Liver (tissue), 8 donors: ENCODE measurements at regions not wholly inside any gene's neighbourhood (a gene's known extent, or its start where the extent isn't known, plus 50 kb on each side); places are given as distances from the start of the nearest gene placed in this dataset.

Experiments
- DNase-seq: peaks from one replicate; pipeline ENCODE4 v3.0.0-alpha.2; 2017; ENCODE audit warnings: low spot score
- H3K27ac ChIP-seq, 2 donors: one replicate each; pipeline ENCODE4 v1.7.0; 2013; ENCODE audit warnings: inconsistent platforms in 2 of 2, low read length in 2 of 2, control low read depth in 1 of 2, low read depth in 1 of 2, mild to moderate bottlenecking in 1 of 2
- H3K27me3 ChIP-seq, 4 donors: one replicate each; pipeline versions ENCODE4 v1.6.1 to v1.7.0; 2013; ENCODE audit warnings: low read length in 3 of 4, inconsistent platforms in 1 of 4, mild to moderate bottlenecking in 1 of 4, moderate library complexity in 1 of 4; ENCODE audit not compliant: control insufficient read depth in 4 of 4, insufficient read depth in 4 of 4
- H3K36me3 ChIP-seq, 4 donors: one replicate each; pipeline versions ENCODE4 v1.6.1 to v1.7.0; 2013; ENCODE audit warnings: low read length in 3 of 4, mild to moderate bottlenecking in 3 of 4, low read depth in 1 of 4, moderate library complexity in 1 of 4; ENCODE audit not compliant: control insufficient read depth in 4 of 4, insufficient read depth in 3 of 4
- H3K4me1 ChIP-seq, 4 donors: one replicate each; pipeline versions ENCODE4 v1.6.1 to v1.7.0; 2013; ENCODE audit warnings: low read length in 3 of 4, mild to moderate bottlenecking in 3 of 4, moderate library complexity in 1 of 4; ENCODE audit not compliant: control insufficient read depth in 4 of 4, insufficient read depth in 4 of 4
- H3K4me3 ChIP-seq, 3 donors: one replicate each; pipeline versions ENCODE4 v1.6.1 to v1.7.0; 2013; ENCODE audit warnings: low read length in 3 of 3, control low read depth in 1 of 3, low read depth in 1 of 3, mild to moderate bottlenecking in 1 of 3
- H3K9ac ChIP-seq, 2 donors: one replicate each; pipeline ENCODE4 v1.7.0; 2013; ENCODE audit warnings: low read length in 2 of 2, mild to moderate bottlenecking in 2 of 2, moderate library complexity in 2 of 2, control low read depth in 1 of 2, low read depth in 1 of 2
- H3K9me3 ChIP-seq, 4 donors: one replicate each; pipeline versions ENCODE4 v1.6.1 to v1.7.0; 2013; ENCODE audit warnings: low read length in 3 of 4; ENCODE audit not compliant: control insufficient read depth in 4 of 4
- ATF3 ChIP-seq: IDR thresholded peaks from 2 replicates; pipeline ENCODE4 v1.6.1; 2016; ENCODE audit warnings: antibody characterized with exemption
- CTCF ChIP-seq: fragments of 150-350 bp; IDR thresholded peaks from 2 replicates; pipeline ENCODE4 v1.5.1; 2017; ENCODE audit warnings: improper control_type of control experiment, low read depth, low read length; ENCODE audit not compliant: missing input control
- FOXA1 ChIP-seq: IDR thresholded peaks from 2 replicates; pipeline ENCODE4 v1.6.1; 2016; ENCODE audit warnings: antibody characterized with exemption
- HNF4G ChIP-seq: IDR thresholded peaks from 2 replicates; pipeline ENCODE4 v1.6.1; 2016; ENCODE audit warnings: antibody characterized with exemption
- JUND ChIP-seq, 2 donors: IDR thresholded peaks; 2 replicates each; pipeline ENCODE4 v1.6.1; 2016; ENCODE audit warnings: antibody characterized with exemption in 2 of 2
- MAX ChIP-seq: IDR thresholded peaks from 2 replicates; pipeline ENCODE4 v1.6.1; 2016; ENCODE audit warnings: antibody characterized with exemption
- RAD21 ChIP-seq, 2 donors: IDR thresholded peaks; 2 replicates each; pipeline ENCODE4 v1.6.1; 2016; ENCODE audit warnings: antibody characterized with exemption in 2 of 2, mild to moderate bottlenecking in 2 of 2
- REST ChIP-seq: IDR thresholded peaks from 2 replicates; pipeline ENCODE4 v1.6.1; 2016; ENCODE audit warnings: antibody characterized with exemption, mild to moderate bottlenecking
- TAF1 ChIP-seq: conservative IDR thresholded peaks from 2 replicates; pipeline ENCODE4 v1.6.1; 2016; ENCODE audit warnings: antibody characterized with exemption, mild to moderate bottlenecking
- ZBTB33 ChIP-seq: IDR thresholded peaks from 2 replicates; pipeline ENCODE4 v1.6.1; 2016; ENCODE audit warnings: antibody characterized with exemption
- WGBS: extraction: QIAGEN DNeasy Blood & Tissue Kit; methylation state at CpG from one replicate; pipeline ENCODE4 v1.1.7; 2013; 5-methylcytosine and 5-hydroxymethylcytosine counted together
- donor health status: healthy.
- donor health status: healthy.
- donor health status: healthy.
- donor health status: healthy.
- donor health status: healthy.

- TF ChIP-seq CTCF (no peak), REST (peak; percentile 97)
- no peak overlapping the region for H3K9ac ChIP-seq
- WGBS: 33% methylated on average over 24 of the region's 24 CpGs
- H3K9me3 ChIP-seq: no peaks in the 10 kb centered on the region
- DNase-seq: no peak
- no peaks in the 10 kb centered on the region for H3K36me3 ChIP-seq
- H3K4me1 ChIP-seq: no peaks in the 10 kb centered on the region
- no peak overlapping the region for H3K27ac ChIP-seq
- no peak overlapping the region for H3K4me3 ChIP-seq
- peaks cover 0 to 6% (median 0%) of the 10 kb centered on the region in 4 donors for H3K27me3 ChIP-seq
These were observed 251.2 kb downstream of the ENGASE start for GRCh38 chr17:79325709-79326430.

GRCh38 chr17:79324194-79324593 lies 249.6 kb downstream of the ENGASE start:
- H3K27me3 ChIP-seq: peaks cover 0 to 4% (median under 1%) of the 10 kb centered on the region in 4 donors
- 61% methylated on average over 5 of the region's 5 CpGs for WGBS
- TF ChIP-seq CTCF: no peak
- no peak for TF ChIP-seq ZBTB33
- TF ChIP-seq ATF3: no peak
- TF ChIP-seq TAF1: no peak
- TF ChIP-seq FOXA1: no peak
- no peak for TF ChIP-seq MAX
- TF ChIP-seq RAD21 (IDR thresholded peaks at IDR 0.05): no peak
- TF ChIP-seq HNF4G: no peak
- no peak for TF ChIP-seq JUND (IDR thresholded peaks at IDR 0.05)
- no peaks in the 10 kb centered on the region for H3K36me3 ChIP-seq
- H3K4me3 ChIP-seq: no peak overlapping the region
- H3K27ac ChIP-seq: no peak overlapping the region
- H3K4me1 ChIP-seq: no peaks in the 10 kb centered on the region
- no peaks in the 10 kb centered on the region for H3K9me3 ChIP-seq
- H3K9ac ChIP-seq: no peak overlapping the region
- DNase-seq: no peak
